Heart right ventricle (tissue), 16 donors: ENCODE measurements at regions not wholly inside any gene's neighbourhood (a gene's known extent, or its start where the extent isn't known, plus 50 kb on each side); places are given as distances from the start of the nearest gene placed in this dataset.

ENCODE experiments used
- ATAC-seq, 8 donors: fragments of 200-7000 bp; cut with Tn5 transposase; one replicate each; pipeline ENCODE4 v1.9.1; 2020; ENCODE audit warnings: mild to moderate bottlenecking in 8 of 8, moderate library complexity in 8 of 8, moderate number of reproducible peaks in 1 of 8
- DNase-seq, 2 donors: peaks; one replicate each; pipeline ENCODE4 v3.0.0-alpha.2; 2020
- H3K27ac ChIP-seq, 10 donors: fragments of 200-600 bp; sonication (generic) in 2 of 10; one replicate each; pipeline versions ENCODE4 v1.5.0 to v1.8.0; 2020 to 2022; ENCODE audit warnings: mild to moderate bottlenecking in 3 of 10
- H3K27me3 ChIP-seq, 7 donors: fragments of 200-600 bp; one replicate each; pipeline ENCODE4 v1.8.0; 2021 to 2022; ENCODE audit warnings: mild to moderate bottlenecking in 2 of 7
- H3K36me3 ChIP-seq, 9 donors: fragments of 200-600 bp; sonication (generic) in 1 of 9; one replicate each; pipeline versions ENCODE4 v1.5.0 to v1.8.0; 2020 to 2022; ENCODE audit warnings: mild to moderate bottlenecking in 2 of 9
- H3K4me1 ChIP-seq, 9 donors: fragments of 200-600 bp; sonication (generic) in 1 of 9; one replicate each; pipeline versions ENCODE4 v1.5.0 to v1.8.0; 2020 to 2022; ENCODE audit warnings: mild to moderate bottlenecking in 4 of 9
- H3K4me3 ChIP-seq, 10 donors: fragments of 200-600 bp; sonication (generic) in 2 of 10; one replicate each; pipeline versions ENCODE4 v1.5.0 to v1.8.0; 2020 to 2022; ENCODE audit warnings: mild to moderate bottlenecking in 7 of 10, moderate library complexity in 2 of 10
- H3K9me3 ChIP-seq, 11 donors: fragments of 200-600 bp in 10 of 11; sonication (generic) in 2 of 11; one replicate each; pipeline versions ENCODE4 v1.5.0 to v1.8.0; 2013 to 2022; ENCODE audit warnings: mild to moderate bottlenecking in 2 of 11, control low read depth in 1 of 11, moderate library complexity in 1 of 11
- CTCF ChIP-seq, 9 donors: fragments of 200-600 bp; sonication (generic) in 2 of 9; IDR thresholded peaks; one replicate each; pipeline versions ENCODE4 v1.5.0 to v1.8.0; 2021 to 2022; ENCODE audit warnings: antibody characterized with exemption in 9 of 9, mild to moderate bottlenecking in 5 of 9, moderate library complexity in 1 of 9
- WGBS, 2 donors: extraction: QIAGEN DNeasy Blood & Tissue Kit; methylation state at CpG; one replicate each; pipeline ENCODE4 v1.1.7; 2013; ENCODE audit warnings: inconsistent platforms in 1 of 2; 5-methylcytosine and 5-hydroxymethylcytosine counted together
- intact Hi-C, 10 donors: fragments of 100-400 bp; cut with DNase I; formaldehyde crosslinking; loops; one replicate each; pipeline versions ENCODE4 v1.11.1 to v1.14.2; 2022
- donor health status: Arrhythmogenic right ventricular cardiomyopathy.
- donor health status: ischemic (EF 13 %, LVEDD 7.1; RV severe dilation, severe dysfunction).
- donor health status: healthy with polysubstance abuse.
- donor health status: DM: no; HTN: yes; CAD: no.
- donor health status: DM: no; HTN: no; CAD: no.
- donor health status: ischemic (EF 25% LVEDD 6.9; RV normal size, moderate dysfunction).
- donor health status: ischemic (EF 25% LVEDD 5.7; RV mildly dilated, moderate dysfunction).
- donor health status: healthy.
- donor health status: DM: yes; HTN: yes; CAD: no.
- donor health status: Ischemic cardiomyopathy.
- donor health status: ischemic (EF 35%, LVEDD 5.7; RV mildly dilated, moderate dysfunction).
- donor health status: nonischemic (EF 11% LVEDD 7.7; RV severe dilation, severe dysfunction).
- donor health status: DM: yes; HTN: yes; CAD: no.
- donor health status: PGD.
- donor health status: ischemic (EF 29% LVEDD 5.4; RV normal size, mild dysfunction).
- donor health status: nonischemic (EF 23%, LVEDD 6.1; RV moderate dilation, normal function).

GRCh38 chr14:40870252-40870651 is 736.4 kb upstream of the LRFN5 start:
- no peak overlapping the region for H3K27ac ChIP-seq
- ATAC-seq: no peak
- H3K4me3 ChIP-seq: no peak overlapping the region
- no peak for TF ChIP-seq CTCF (IDR thresholded peaks at IDR 0.05)
- intact Hi-C loops: loop anchor here in 1 of 10 donors (10.0 kb wide), 1 partner anchor 505 kb away; no protein-coding TSS in a partner anchor
- H3K36me3 ChIP-seq: no peaks in the 10 kb centered on the region
- WGBS, 2 donors: 60 to 72% methylated on average over 1 of the region's 1 CpG
- no peaks in the 10 kb centered on the region for H3K4me1 ChIP-seq
- peaks cover 0 to 19% (median 0%) of the 10 kb centered on the region in 11 donors for H3K9me3 ChIP-seq
- no peaks in the 10 kb centered on the region for H3K27me3 ChIP-seq
- DNase-seq: no peak

GRCh38 chr14:40859055-40859454 is 747.6 kb upstream of the LRFN5 start:
- DNase-seq (no peak), ATAC-seq (no peak)
- WGBS, 2 donors: 70% methylated on average over 1 of the region's 1 CpG
- TF ChIP-seq CTCF (IDR thresholded peaks at IDR 0.05): no peak
- Histone ChIP-seq H3K36me3 (no peaks in the 10 kb centered on the region), H3K27me3 (no peaks in the 10 kb centered on the region), H3K9me3 (peaks cover 0 to 35% (median 0%) of the 10 kb centered on the region in 11 donors), H3K4me3 (no peak overlapping the region), H3K27ac (no peak overlapping the region), H3K4me1 (no peaks in the 10 kb centered on the region)
- intact Hi-C loops: no loop called here

GRCh38 chr14:40855343-40855742 is 751.3 kb upstream of the LRFN5 start:
- WGBS, 2 donors: 78 to 83% methylated on average over 6 of the region's 6 CpGs
- intact Hi-C loops: no loop called here
- H3K36me3 ChIP-seq: no peaks in the 10 kb centered on the region
- H3K4me3 ChIP-seq: no peak overlapping the region
- H3K27me3 ChIP-seq: no peaks in the 10 kb centered on the region
- peaks cover 0 to 15% (median 0%) of the 10 kb centered on the region in 11 donors for H3K9me3 ChIP-seq
- ATAC-seq: no peak
- no peak overlapping the region for H3K27ac ChIP-seq
- TF ChIP-seq CTCF (IDR thresholded peaks at IDR 0.05): no peak
- no peaks in the 10 kb centered on the region for H3K4me1 ChIP-seq
- DNase-seq: no peak

- DNase-seq (no peak), ATAC-seq (no peak)
- intact Hi-C loops: no loop called here
- Histone ChIP-seq H3K9me3 (peaks cover 0 to 11% (median 0%) of the 10 kb centered on the region in 11 donors), H3K4me3 (no peak overlapping the region), H3K27ac (no peak overlapping the region), H3K36me3 (no peaks in the 10 kb centered on the region), H3K4me1 (no peaks in the 10 kb centered on the region), H3K27me3 (no peaks in the 10 kb centered on the region)
- no peak for TF ChIP-seq CTCF (IDR thresholded peaks at IDR 0.05)
Measured at GRCh38 chr14:40850191-40850590, 756.5 kb upstream of the LRFN5 start.

GRCh38 chr14:40847480-40847879 is 759.2 kb upstream of the LRFN5 start:
- no peaks in the 10 kb centered on the region for H3K4me1 ChIP-seq
- no peak overlapping the region for H3K4me3 ChIP-seq

More at GRCh38 chr14:40847480-40847879, 759.2 kb upstream of the LRFN5 start:
- Histone ChIP-seq H3K9me3 (peaks cover 0 to 5% (median 0%) of the 10 kb centered on the region in 11 donors), H3K36me3 (no peaks in the 10 kb centered on the region), H3K27me3 (no peaks in the 10 kb centered on the region), H3K27ac (no peak overlapping the region)
- no peak for TF ChIP-seq CTCF (IDR thresholded peaks at IDR 0.05)
- intact Hi-C loops: no loop called here
- DNase-seq: no peak
- ATAC-seq: no peak
